ENCODE measurements at regions not wholly inside any gene's neighbourhood (a gene's known extent, or its start where the extent isn't known, plus 50 kb on each side); places are given as distances from the start of the nearest gene placed in this dataset.

DNA sequence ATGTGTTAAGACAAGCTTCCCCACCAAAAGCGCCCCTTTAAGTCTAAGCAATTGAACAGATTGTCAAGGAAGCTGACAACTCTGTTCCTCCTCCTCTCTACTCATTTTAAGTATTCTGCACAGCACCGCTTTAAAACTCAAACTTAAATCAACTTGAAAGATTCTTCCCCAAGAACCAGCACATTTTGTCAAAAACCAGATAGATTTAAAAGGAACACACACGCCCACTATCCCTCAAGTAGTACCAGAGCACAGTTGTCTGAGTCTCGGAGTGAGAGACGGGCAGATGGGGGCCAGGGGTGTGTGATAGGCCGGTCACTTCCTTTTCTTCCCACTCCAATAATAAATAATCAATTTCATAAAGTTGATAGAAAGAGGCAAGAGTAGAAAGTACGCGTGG, 67.7 kb upstream of the POU3F3 start:
- TF ChIP-seq, protein P1, sequence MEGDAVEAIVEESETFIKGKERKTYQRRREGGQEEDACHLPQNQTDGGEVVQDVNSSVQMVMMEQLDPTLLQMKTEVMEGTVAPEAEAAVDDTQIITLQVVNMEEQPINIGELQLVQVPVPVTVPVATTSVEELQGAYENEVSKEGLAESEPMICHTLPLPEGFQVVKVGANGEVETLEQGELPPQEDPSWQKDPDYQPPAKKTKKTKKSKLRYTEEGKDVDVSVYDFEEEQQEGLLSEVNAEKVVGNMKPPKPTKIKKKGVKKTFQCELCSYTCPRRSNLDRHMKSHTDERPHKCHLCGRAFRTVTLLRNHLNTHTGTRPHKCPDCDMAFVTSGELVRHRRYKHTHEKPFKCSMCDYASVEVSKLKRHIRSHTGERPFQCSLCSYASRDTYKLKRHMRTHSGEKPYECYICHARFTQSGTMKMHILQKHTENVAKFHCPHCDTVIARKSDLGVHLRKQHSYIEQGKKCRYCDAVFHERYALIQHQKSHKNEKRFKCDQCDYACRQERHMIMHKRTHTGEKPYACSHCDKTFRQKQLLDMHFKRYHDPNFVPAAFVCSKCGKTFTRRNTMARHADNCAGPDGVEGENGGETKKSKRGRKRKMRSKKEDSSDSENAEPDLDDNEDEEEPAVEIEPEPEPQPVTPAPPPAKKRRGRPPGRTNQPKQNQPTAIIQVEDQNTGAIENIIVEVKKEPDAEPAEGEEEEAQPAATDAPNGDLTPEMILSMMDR (IDR thresholded peaks at IDR 0.05) = no peak
- TF ChIP-seq POLR2A (IDR thresholded peaks at IDR 0.05) = no peak

All from uterus (tissue), 2 donors.